ENCODE measurements at regions not wholly inside any gene's neighbourhood (a gene's known extent, or its start where the extent isn't known, plus 50 kb on each side); places are given as distances from the start of the nearest gene placed in this dataset.

- H3K4me3 ChIP-seq (ENCODE audit: low read length): no peak overlapping the region
- no peaks in the 10 kb centered on the region for H3K27me3 ChIP-seq (ENCODE audit: control insufficient read depth, insufficient read depth, low read length)
- H3K27ac ChIP-seq (ENCODE audit: low read depth, low read length): no peak overlapping the region
Measured at GRCh38 chr2:60249879-60250278, 303.6 kb downstream of the BCL11A start.

GRCh38 chr2:60247471-60247870, 306.0 kb downstream of the BCL11A start:
- H3K27me3 ChIP-seq (ENCODE audit: control insufficient read depth, insufficient read depth, low read length): no peaks in the 10 kb centered on the region
- no peak overlapping the region for H3K27ac ChIP-seq (ENCODE audit: low read depth, low read length)
- H3K36me3 ChIP-seq (ENCODE audit: control insufficient read depth, insufficient read depth, low read length): no peaks in the 10 kb centered on the region
- H3K9ac ChIP-seq (ENCODE audit: low read length): no peak overlapping the region
- no peaks in the 10 kb centered on the region for H3K4me1 ChIP-seq (ENCODE audit: control insufficient read depth, insufficient read depth, low read length)
- no peak overlapping the region for H3K4me3 ChIP-seq (ENCODE audit: low read length)

More at GRCh38 chr2:60249879-60250278, 303.6 kb downstream of the BCL11A start:
- no peaks in the 10 kb centered on the region for H3K36me3 ChIP-seq (ENCODE audit: control insufficient read depth, insufficient read depth, low read length)
- no peak overlapping the region for H3K9ac ChIP-seq (ENCODE audit: low read length)
- H3K4me1 ChIP-seq (ENCODE audit: control insufficient read depth, insufficient read depth, low read length): no peaks in the 10 kb centered on the region

GRCh38 chr2:60246583-60246982, 306.9 kb downstream of the BCL11A start:
- Histone ChIP-seq H3K27ac (ENCODE audit: low read depth, low read length) (no peak overlapping the region), H3K9ac (ENCODE audit: low read length) (no peak overlapping the region), H3K4me3 (ENCODE audit: low read length) (no peak overlapping the region), H3K36me3 (ENCODE audit: control insufficient read depth, insufficient read depth, low read length) (no peaks in the 10 kb centered on the region), H3K4me1 (ENCODE audit: control insufficient read depth, insufficient read depth, low read length) (no peaks in the 10 kb centered on the region), H3K27me3 (ENCODE audit: control insufficient read depth, insufficient read depth, low read length) (no peaks in the 10 kb centered on the region)

GRCh38 chr2:60234274-60234986, 319.0 kb downstream of the BCL11A start:
- Histone ChIP-seq H3K36me3 (ENCODE audit: control insufficient read depth, insufficient read depth, low read length) (no peaks in the 10 kb centered on the region), H3K4me1 (ENCODE audit: control insufficient read depth, insufficient read depth, low read length) (no peaks in the 10 kb centered on the region), H3K9ac (ENCODE audit: low read length) (no peak overlapping the region), H3K27ac (ENCODE audit: low read depth, low read length) (no peak overlapping the region), H3K27me3 (ENCODE audit: control insufficient read depth, insufficient read depth, low read length) (no peaks in the 10 kb centered on the region), H3K4me3 (ENCODE audit: low read length) (no peak overlapping the region)

GRCh38 chr2:60230596-60230995, 322.9 kb downstream of the BCL11A start:
- Histone ChIP-seq H3K4me3 (ENCODE audit: low read length) (no peak overlapping the region), H3K4me1 (ENCODE audit: control insufficient read depth, insufficient read depth, low read length) (no peaks in the 10 kb centered on the region), H3K27ac (ENCODE audit: low read depth, low read length) (no peak overlapping the region), H3K9ac (ENCODE audit: low read length) (no peak overlapping the region), H3K36me3 (ENCODE audit: control insufficient read depth, insufficient read depth, low read length) (no peaks in the 10 kb centered on the region), H3K27me3 (ENCODE audit: control insufficient read depth, insufficient read depth, low read length) (no peaks in the 10 kb centered on the region)

GRCh38 chr2:60230037-60230436, 323.4 kb downstream of the BCL11A start:
- H3K27me3 ChIP-seq (ENCODE audit: control insufficient read depth, insufficient read depth, low read length): no peaks in the 10 kb centered on the region
- H3K4me3 ChIP-seq (ENCODE audit: low read length): no peak overlapping the region
- H3K4me1 ChIP-seq (ENCODE audit: control insufficient read depth, insufficient read depth, low read length): no peaks in the 10 kb centered on the region
- no peak overlapping the region for H3K9ac ChIP-seq (ENCODE audit: low read length)
- no peak overlapping the region for H3K27ac ChIP-seq (ENCODE audit: low read depth, low read length)
- no peaks in the 10 kb centered on the region for H3K36me3 ChIP-seq (ENCODE audit: control insufficient read depth, insufficient read depth, low read length)

GRCh38 chr2:60226943-60227342, 326.5 kb downstream of the BCL11A start:
- Histone ChIP-seq H3K9ac (ENCODE audit: low read length) (no peak overlapping the region), H3K27me3 (ENCODE audit: control insufficient read depth, insufficient read depth, low read length) (no peaks in the 10 kb centered on the region), H3K4me3 (ENCODE audit: low read length) (no peak overlapping the region), H3K36me3 (ENCODE audit: control insufficient read depth, insufficient read depth, low read length) (no peaks in the 10 kb centered on the region), H3K4me1 (ENCODE audit: control insufficient read depth, insufficient read depth, low read length) (no peaks in the 10 kb centered on the region), H3K27ac (ENCODE audit: low read depth, low read length) (no peak overlapping the region)

- Histone ChIP-seq H3K4me3 (ENCODE audit: low read length) (no peak overlapping the region), H3K9ac (ENCODE audit: low read length) (no peak overlapping the region), H3K27ac (ENCODE audit: low read depth, low read length) (no peak overlapping the region), H3K27me3 (ENCODE audit: control insufficient read depth, insufficient read depth, low read length) (no peaks in the 10 kb centered on the region), H3K36me3 (ENCODE audit: control insufficient read depth, insufficient read depth, low read length) (no peaks in the 10 kb centered on the region), H3K4me1 (ENCODE audit: control insufficient read depth, insufficient read depth, low read length) (no peaks in the 10 kb centered on the region)
Measured at GRCh38 chr2:60226191-60226590, 327.3 kb downstream of the BCL11A start.

- no peak overlapping the region for H3K27ac ChIP-seq (ENCODE audit: low read depth, low read length)
Measured at GRCh38 chr2:60223859-60224258, 329.6 kb downstream of the BCL11A start.

GRCh38 chr2:60221098-60221497, 332.4 kb downstream of the BCL11A start:
- H3K27ac ChIP-seq (ENCODE audit: low read depth, low read length): no peak overlapping the region
- H3K36me3 ChIP-seq (ENCODE audit: control insufficient read depth, insufficient read depth, low read length): no peaks in the 10 kb centered on the region
- peaks cover 5% of the 10 kb centered on the region for H3K4me1 ChIP-seq (ENCODE audit: control insufficient read depth, insufficient read depth, low read length)
- H3K27me3 ChIP-seq (ENCODE audit: control insufficient read depth, insufficient read depth, low read length): no peaks in the 10 kb centered on the region
- H3K9ac ChIP-seq (ENCODE audit: low read length): no peak overlapping the region
- no peak overlapping the region for H3K4me3 ChIP-seq (ENCODE audit: low read length)

More at GRCh38 chr2:60223859-60224258, 329.6 kb downstream of the BCL11A start:
- Histone ChIP-seq H3K36me3 (ENCODE audit: control insufficient read depth, insufficient read depth, low read length) (no peaks in the 10 kb centered on the region), H3K4me3 (ENCODE audit: low read length) (no peak overlapping the region), H3K27me3 (ENCODE audit: control insufficient read depth, insufficient read depth, low read length) (no peaks in the 10 kb centered on the region), H3K9ac (ENCODE audit: low read length) (no peak overlapping the region), H3K4me1 (ENCODE audit: control insufficient read depth, insufficient read depth, low read length) (no peaks in the 10 kb centered on the region)

GRCh38 chr2:60219536-60219935, 333.9 kb downstream of the BCL11A start:
- no peaks in the 10 kb centered on the region for H3K36me3 ChIP-seq (ENCODE audit: control insufficient read depth, insufficient read depth, low read length)
- no peaks in the 10 kb centered on the region for H3K27me3 ChIP-seq (ENCODE audit: control insufficient read depth, insufficient read depth, low read length)
- H3K9ac ChIP-seq (ENCODE audit: low read length): no peak overlapping the region
- H3K4me3 ChIP-seq (ENCODE audit: low read length): no peak overlapping the region
- no peak overlapping the region for H3K27ac ChIP-seq (ENCODE audit: low read depth, low read length)
- H3K4me1 ChIP-seq (ENCODE audit: control insufficient read depth, insufficient read depth, low read length): peaks cover 5% of the 10 kb centered on the region

GRCh38 chr2:60216452-60216995, 336.9 kb downstream of the BCL11A start:
- H3K27me3 ChIP-seq (ENCODE audit: control insufficient read depth, insufficient read depth, low read length): no peaks in the 10 kb centered on the region
- H3K27ac ChIP-seq (ENCODE audit: low read depth, low read length): no peak overlapping the region
- no peak overlapping the region for H3K9ac ChIP-seq (ENCODE audit: low read length)
- H3K4me3 ChIP-seq (ENCODE audit: low read length): no peak overlapping the region
- peaks cover 5% of the 10 kb centered on the region for H3K4me1 ChIP-seq (ENCODE audit: control insufficient read depth, insufficient read depth, low read length)
- no peaks in the 10 kb centered on the region for H3K36me3 ChIP-seq (ENCODE audit: control insufficient read depth, insufficient read depth, low read length)

GRCh38 chr2:60215386-60215901, 338.0 kb downstream of the BCL11A start:
- Histone ChIP-seq H3K9ac (ENCODE audit: low read length) (no peak overlapping the region), H3K4me3 (ENCODE audit: low read length) (peak overlapping the region; percentile 10), H3K27me3 (ENCODE audit: control insufficient read depth, insufficient read depth, low read length) (no peaks in the 10 kb centered on the region), H3K36me3 (ENCODE audit: control insufficient read depth, insufficient read depth, low read length) (no peaks in the 10 kb centered on the region), H3K27ac (ENCODE audit: low read depth, low read length) (peak overlapping the region; percentile 19), H3K4me1 (ENCODE audit: control insufficient read depth, insufficient read depth, low read length) (peaks cover 5% of the 10 kb centered on the region)

All from rectal smooth muscle tissue (tissue), 1 donor.